H1 (cell line): ENCODE measurements at regions not wholly inside any gene's neighbourhood (a gene's known extent, or its start where the extent isn't known, plus 50 kb on each side); places are given as distances from the start of the nearest gene placed in this dataset.
A peak's percentile ranks its signal among the peaks of the same experiment; 100 is the strongest.

ENCODE experiments used
- CTCF ChIA-PET: fragments of 300-600 bp; sonication (Branson Sonifier 250); formaldehyde crosslinking; loops from one replicate; lab custom pipeline; 2021; ENCODE audit not compliant: partially characterized antibody; lab: Charles Lee
- POLR2A ChIA-PET: fragments of 300-600 bp; sonication (Branson Sonifier 250); formaldehyde crosslinking; loops from one replicate; lab custom pipeline; 2021; ENCODE audit warnings: inconsistent platforms; ENCODE audit not compliant: partially characterized antibody; lab: Charles Lee
- DNase-seq, 2 experiments: peaks; one replicate each; pipeline versions ENCODE4 v3.0.0 to v3.0.0-alpha.2; 2010 to 2022; ENCODE audit warnings: low spot score in 2 of 2, low read depth in 1 of 2, mixed read lengths in 1 of 2
- FAIRE-seq: peaks from 2 replicates; lab custom pipeline; 2011; peaks lifted over from hg19 to GRCh38; lab: Jason Lieb, UNC
- H2AFZ ChIP-seq: 2 replicates; pipeline ENCODE4 v1.8.1; 2012; ENCODE audit warnings: low read length, inconsistent platforms
- H2AK5ac ChIP-seq: 2 replicates; pipeline ENCODE4 v1.6.1; 2013; ENCODE audit warnings: low read depth, low read length
- H2BK120ac ChIP-seq: replicated peaks from 2 replicates; pipeline ENCODE3; 2013; ENCODE audit warnings: low read depth, low read length, inconsistent platforms
- H2BK12ac ChIP-seq: 2 replicates; pipeline ENCODE4 v1.6.1; 2013; ENCODE audit warnings: low read depth, low read length
- H2BK15ac ChIP-seq: 2 replicates; pipeline ENCODE4 v1.6.1; 2013; ENCODE audit warnings: low read length
- H2BK20ac ChIP-seq: 2 replicates; pipeline ENCODE4 v1.6.1; 2013; ENCODE audit warnings: low read length
- H2BK5ac ChIP-seq: 2 replicates; pipeline ENCODE4 v1.6.1; 2013; ENCODE audit warnings: low read depth, low read length
- H3K14ac ChIP-seq: 2 replicates; pipeline ENCODE4 v1.6.1; 2013; ENCODE audit warnings: inconsistent platforms; ENCODE audit not compliant: insufficient read length
- H3K18ac ChIP-seq: 2 replicates; pipeline ENCODE4 v1.6.1; 2013; ENCODE audit warnings: low read length; ENCODE audit errors: extremely low read depth
- H3K23ac ChIP-seq: 2 replicates; pipeline ENCODE4 v1.6.1; 2013; ENCODE audit warnings: inconsistent platforms; ENCODE audit not compliant: insufficient read length
- H3K23me2 ChIP-seq: 2 replicates; pipeline ENCODE4 v1.6.1; 2013; ENCODE audit warnings: low read depth, low read length
- H3K27ac ChIP-seq: 2 replicates; pipeline ENCODE4 v1.6.1; 2011; ENCODE audit warnings: low read depth, low read length, inconsistent platforms
- H3K27me3 ChIP-seq, 4 experiments: replicated peaks in 1 of 4; 1 replicate in 1 of 4; 2 replicates in 3 of 4; pipeline versions ENCODE4 v1.6.1 to v1.8.1; 2011 to 2013; ENCODE audit warnings: low read length in 3 of 4, mild to moderate bottlenecking in 3 of 4, inconsistent platforms in 2 of 4, mixed read lengths in 2 of 4, moderate library complexity in 1 of 4; ENCODE audit not compliant: control insufficient read depth in 3 of 4, insufficient read depth in 3 of 4; ENCODE audit errors: extremely low read depth in 1 of 4
- H3K36me3 ChIP-seq, 4 experiments: 2 replicates each; pipeline versions ENCODE4 v1.6.1 to v1.8.1; 2011 to 2013; ENCODE audit warnings: mild to moderate bottlenecking in 4 of 4, low read length in 3 of 4, moderate library complexity in 2 of 4, control low read depth in 1 of 4, inconsistent platforms in 1 of 4; ENCODE audit not compliant: insufficient read depth in 4 of 4, control insufficient read depth in 2 of 4
- H3K4ac ChIP-seq: replicated peaks from 2 replicates; pipeline ENCODE3; 2013; ENCODE audit warnings: low read length, low read depth, mixed read lengths, inconsistent platforms; ENCODE audit not compliant: insufficient read length
- H3K4me1 ChIP-seq, 4 experiments: replicated peaks in 1 of 4; 1 replicate in 1 of 4; 2 replicates in 3 of 4; pipeline versions ENCODE4 v1.6.1 to v1.8.1; 2011 to 2013; ENCODE audit warnings: low read length in 3 of 4, inconsistent platforms in 2 of 4, mixed read lengths in 1 of 4; ENCODE audit not compliant: insufficient read depth in 4 of 4, control insufficient read depth in 3 of 4
- H3K4me2 ChIP-seq, 2 experiments: 2 replicates each; pipeline versions ENCODE4 v1.6.1 to v1.8.1; 2011 to 2013; ENCODE audit warnings: low read depth in 2 of 2, low read length in 2 of 2, control low read depth in 1 of 2, inconsistent platforms in 1 of 2, mild to moderate bottlenecking in 1 of 2; ENCODE audit not compliant: insufficient read depth in 1 of 2
- H3K4me3 ChIP-seq, 4 experiments: fragments of 200-600, 300-600 bp in 1 of 4; sonication (generic), shearing (Covaris generic), sonication (Bioruptor Twin) in 1 of 4; 2 replicates each; pipeline versions ENCODE4 v1.5.1 to v1.8.1; 2011 to 2016; ENCODE audit warnings: low read length in 4 of 4, low read depth in 3 of 4, control low read depth in 2 of 4, inconsistent platforms in 2 of 4, mild to moderate bottlenecking in 2 of 4, mixed read lengths in 1 of 4, moderate library complexity in 1 of 4; ENCODE audit not compliant: insufficient read depth in 2 of 4; ENCODE audit errors: extremely low read depth in 1 of 4
- H3K56ac ChIP-seq: replicated peaks from 2 replicates; pipeline ENCODE3; 2013; ENCODE audit warnings: low read depth, mild to moderate bottlenecking, mixed read lengths, low read length, inconsistent platforms; ENCODE audit not compliant: insufficient read length
- H3K79me1 ChIP-seq: 2 replicates; pipeline ENCODE4 v1.6.1; 2013; ENCODE audit warnings: low read depth, low read length, control low read depth
- H3K79me2 ChIP-seq, 2 experiments: 2 replicates each; pipeline versions ENCODE4 v1.6.1 to v1.8.1; 2012 to 2013; ENCODE audit warnings: low read length in 2 of 2, mild to moderate bottlenecking in 2 of 2, inconsistent platforms in 1 of 2; ENCODE audit not compliant: insufficient read depth in 2 of 2, control insufficient read depth in 1 of 2
- H3K9ac ChIP-seq, 4 experiments: replicated peaks in 1 of 4; 1 replicate in 1 of 4; 2 replicates in 3 of 4; pipeline versions ENCODE4 v1.6.1 to v1.8.1; 2011 to 2013; ENCODE audit warnings: low read depth in 3 of 4, low read length in 3 of 4, control low read depth in 2 of 4, mild to moderate bottlenecking in 2 of 4, moderate library complexity in 2 of 4, inconsistent platforms in 1 of 4; ENCODE audit errors: extremely low read depth in 1 of 4
- H3K9me3 ChIP-seq, 2 experiments: 2 replicates each; pipeline versions ENCODE4 v1.6.1 to v1.8.1; 2012 to 2013; ENCODE audit warnings: mild to moderate bottlenecking in 2 of 2, moderate library complexity in 2 of 2, control low read depth in 1 of 2, inconsistent platforms in 1 of 2, low read depth in 1 of 2, low read length in 1 of 2, mixed read lengths in 1 of 2; ENCODE audit not compliant: insufficient read depth in 2 of 2
- H4K20me1 ChIP-seq, 2 experiments: replicated peaks in 1 of 2; 2 replicates each; pipeline versions ENCODE3 to v1.8.1; 2011 to 2013; ENCODE audit warnings: inconsistent platforms in 2 of 2, low read length in 2 of 2, mild to moderate bottlenecking in 1 of 2; ENCODE audit not compliant: insufficient read depth in 2 of 2, control insufficient read depth in 1 of 2
- H4K5ac ChIP-seq: 2 replicates; pipeline ENCODE4 v1.6.1; 2013; ENCODE audit warnings: low read length, low read depth, mixed read lengths, inconsistent platforms; ENCODE audit not compliant: insufficient read length
- H4K8ac ChIP-seq: 2 replicates; pipeline ENCODE4 v1.8.0; 2013; ENCODE audit warnings: mild to moderate bottlenecking, moderate library complexity, low read length, inconsistent platforms; ENCODE audit not compliant: insufficient read depth; ENCODE audit errors: extremely low read depth
- H4K91ac ChIP-seq: replicated peaks from 2 replicates; pipeline ENCODE3; 2013; ENCODE audit warnings: low read length, mixed read lengths, inconsistent platforms; ENCODE audit not compliant: insufficient read length
- HDAC2 ChIP-seq, 2 experiments: fragments of 300-600 bp in 1 of 2; sonication (generic) in 1 of 2; IDR thresholded peaks; 2 replicates each; pipeline ENCODE4 v1.6.1; 2011 to 2012; ENCODE audit warnings: low read depth in 2 of 2, low read length in 2 of 2, mild to moderate bottlenecking in 2 of 2, moderate library complexity in 2 of 2, borderline replicate concordance in 1 of 2, inconsistent platforms in 1 of 2
- KDM1A ChIP-seq: fragments of 200-600, 300-600 bp; sonication (generic); IDR thresholded peaks from 2 replicates; pipeline ENCODE4 v1.7.1; 2016; ENCODE audit warnings: mild to moderate bottlenecking, low read length, borderline replicate concordance
- NRF1 ChIP-seq: IDR thresholded peaks from 2 replicates; pipeline ENCODE4 v1.6.1; 2011; ENCODE audit warnings: mild to moderate bottlenecking, low read depth, low read length, improper control_type of control experiment
- RAD21 ChIP-seq, 2 experiments: IDR thresholded peaks in 1 of 2; conservative IDR thresholded peaks in 1 of 2; 2 replicates each; pipeline ENCODE4 v1.6.1; 2011; ENCODE audit warnings: low read depth in 2 of 2, low read length in 2 of 2, improper control_type of control experiment in 1 of 2, inconsistent platforms in 1 of 2, mild to moderate bottlenecking in 1 of 2, moderate library complexity in 1 of 2
- SIRT6 ChIP-seq: IDR thresholded peaks from one replicate; pipeline ENCODE4 v1.7.1; 2012; ENCODE audit warnings: low read length, inconsistent platforms
- SIX5 ChIP-seq: IDR thresholded peaks from 2 replicates; pipeline ENCODE4 v1.6.1; 2011; ENCODE audit warnings: mild to moderate bottlenecking, low read depth, low read length
- SP1 ChIP-seq: IDR thresholded peaks from 2 replicates; pipeline ENCODE4 v1.6.1; 2011; ENCODE audit warnings: low read depth, low read length
- TEAD4 ChIP-seq: IDR thresholded peaks from 2 replicates; pipeline ENCODE4 v1.6.1; 2012; ENCODE audit warnings: low read depth, low read length, inconsistent platforms, mixed read lengths
- WGBS, 2 experiments: shearing (Covaris generic) in 1 of 2; methylation state at CpG; one replicate each; pipeline versions ENCODE4 v1.1.6 to v1.1.7; 2013 to 2015; ENCODE audit warnings: low lambda C conversion rate in 2 of 2, mixed read lengths in 2 of 2, inconsistent platforms in 1 of 2, low coverage in 1 of 2, missing lambda C conversion rate in 1 of 2; ENCODE audit not compliant: insufficient replicate concordance in 2 of 2, insufficient coverage in 1 of 2, insufficient read length in 1 of 2; ENCODE audit errors: extremely low coverage in 1 of 2, missing lambda C conversion rate in 1 of 2; 5-methylcytosine and 5-hydroxymethylcytosine counted together
- TF ChIP-seq, protein P1 (sequence below): IDR thresholded peaks from 2 replicates; pipeline ENCODE4 v1.6.1; 2012; ENCODE audit warnings: inconsistent platforms
- TF ChIP-seq, protein P2 (sequence below), 3 experiments: IDR thresholded peaks; 1 replicate in 2 of 3; 2 replicates in 1 of 3; pipeline versions ENCODE4 v1.5.1 to v1.6.1; 2011; ENCODE audit warnings: low read length in 3 of 3, mild to moderate bottlenecking in 3 of 3, inconsistent platforms in 2 of 3, low read depth in 1 of 3, moderate library complexity in 1 of 3; ENCODE audit not compliant: insufficient read depth in 1 of 3; ENCODE audit errors: control extremely low read depth in 1 of 3
- TF ChIP-seq, protein P3 (sequence below): IDR thresholded peaks from 2 replicates; pipeline ENCODE4 v1.6.1; 2012; ENCODE audit warnings: inconsistent platforms

DNA sequence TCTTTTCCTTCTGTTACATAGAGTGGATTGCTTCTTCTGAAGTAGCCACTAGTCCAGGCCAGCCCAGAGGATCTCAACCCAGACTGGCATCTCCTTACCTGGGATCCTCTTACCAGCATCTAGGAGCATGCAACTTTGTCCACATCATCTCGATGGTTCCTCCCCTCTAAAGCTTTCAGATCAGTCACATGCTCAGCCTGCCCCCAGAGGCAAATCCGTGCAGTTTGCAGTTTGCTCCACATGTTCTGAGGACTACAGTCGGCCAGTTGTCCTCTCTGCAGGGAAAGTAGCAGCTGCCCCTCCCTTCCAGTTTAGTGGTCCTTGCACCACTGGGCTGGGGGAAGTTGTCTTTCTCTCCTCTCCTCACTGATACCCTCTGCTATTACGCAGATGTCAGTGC lies 259.8 kb upstream of the APCDD1 start:
- FAIRE-seq (no peak), DNase-seq (no peak)
- Histone ChIP-seq H3K23me2 (no peaks in the 10 kb centered on the region), H2BK12ac (no peak overlapping the region), H2BK20ac (no peak overlapping the region), H3K27me3 (no peaks in the 10 kb centered on the region), H2BK15ac (no peak overlapping the region), H3K4me3 (no peak overlapping the region), H2BK5ac (no peak overlapping the region), H4K8ac (no peak overlapping the region), H2AK5ac (no peak overlapping the region), H3K14ac (no peak overlapping the region), H3K4ac (no peak overlapping the region), H3K56ac (no peak overlapping the region), H3K9me3 (no peaks in the 10 kb centered on the region), H2AFZ (no peak overlapping the region), H3K23ac (no peak overlapping the region), H4K5ac (no peak overlapping the region), H3K4me1 (no peaks in the 10 kb centered on the region), H3K4me2 (no peak overlapping the region), H3K79me2 (no peaks in the 10 kb centered on the region), H2BK120ac (no peak overlapping the region), H4K20me1 (no peaks in the 10 kb centered on the region), H3K27ac (no peak overlapping the region), H3K36me3 (no peaks in the 10 kb centered on the region), H3K79me1 (no peaks in the 10 kb centered on the region), H3K9ac (no peak overlapping the region), H4K91ac (no peak overlapping the region), H3K18ac (no peak overlapping the region)
- 86% methylated on average over 4 of the region's 4 CpGs; no CpG with 5 or more reads in 1 of the 2 experiments for WGBS, 2 experiments
- POLR2A ChIA-PET: no interaction called here
- CTCF ChIA-PET: interaction anchor here (0.8 to 2.2 kb wide), 4 partner anchors 140 to 322 kb away, joined by 3 to 5 read pairs (median 4); no protein-coding TSS in a partner anchor
- TF ChIP-seq KDM1A (no peak), SIRT6 (no peak), SIX5 (no peak), NRF1 (no peak), SP1 (no peak), TEAD4 (no peak), RAD21 (IDR thresholded peaks at IDR 0.05 in 1 of 2, conservative IDR thresholded peaks at IDR 0.05 in 1 of 2; ENCODE audit: low read depth in 2 of 2, low read length in 2 of 2) (peak; percentile 8 to 29; a peak in 2 of 4 replicates), HDAC2 (IDR thresholded peaks at IDR 0.05; ENCODE audit: borderline replicate concordance in 1 of 2, low read depth in 2 of 2, low read length in 2 of 2) (no peak)
- TF ChIP-seq, protein P1, sequence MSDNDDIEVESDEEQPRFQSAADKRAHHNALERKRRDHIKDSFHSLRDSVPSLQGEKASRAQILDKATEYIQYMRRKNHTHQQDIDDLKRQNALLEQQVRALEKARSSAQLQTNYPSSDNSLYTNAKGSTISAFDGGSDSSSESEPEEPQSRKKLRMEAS: 0 out of 2 replicates have a peak, but pooled peaks have one; percentile 29
- TF ChIP-seq, protein P2, sequence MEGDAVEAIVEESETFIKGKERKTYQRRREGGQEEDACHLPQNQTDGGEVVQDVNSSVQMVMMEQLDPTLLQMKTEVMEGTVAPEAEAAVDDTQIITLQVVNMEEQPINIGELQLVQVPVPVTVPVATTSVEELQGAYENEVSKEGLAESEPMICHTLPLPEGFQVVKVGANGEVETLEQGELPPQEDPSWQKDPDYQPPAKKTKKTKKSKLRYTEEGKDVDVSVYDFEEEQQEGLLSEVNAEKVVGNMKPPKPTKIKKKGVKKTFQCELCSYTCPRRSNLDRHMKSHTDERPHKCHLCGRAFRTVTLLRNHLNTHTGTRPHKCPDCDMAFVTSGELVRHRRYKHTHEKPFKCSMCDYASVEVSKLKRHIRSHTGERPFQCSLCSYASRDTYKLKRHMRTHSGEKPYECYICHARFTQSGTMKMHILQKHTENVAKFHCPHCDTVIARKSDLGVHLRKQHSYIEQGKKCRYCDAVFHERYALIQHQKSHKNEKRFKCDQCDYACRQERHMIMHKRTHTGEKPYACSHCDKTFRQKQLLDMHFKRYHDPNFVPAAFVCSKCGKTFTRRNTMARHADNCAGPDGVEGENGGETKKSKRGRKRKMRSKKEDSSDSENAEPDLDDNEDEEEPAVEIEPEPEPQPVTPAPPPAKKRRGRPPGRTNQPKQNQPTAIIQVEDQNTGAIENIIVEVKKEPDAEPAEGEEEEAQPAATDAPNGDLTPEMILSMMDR (IDR thresholded peaks at IDR 0.05; ENCODE audit: control extremely low read depth in 1 of 3, insufficient read depth in 1 of 3, low read depth in 1 of 3, low read length in 3 of 3): peak in 2 of 3 experiments; percentile 23 to 25; a peak in 2 of 4 replicates
- TF ChIP-seq, protein P3, sequence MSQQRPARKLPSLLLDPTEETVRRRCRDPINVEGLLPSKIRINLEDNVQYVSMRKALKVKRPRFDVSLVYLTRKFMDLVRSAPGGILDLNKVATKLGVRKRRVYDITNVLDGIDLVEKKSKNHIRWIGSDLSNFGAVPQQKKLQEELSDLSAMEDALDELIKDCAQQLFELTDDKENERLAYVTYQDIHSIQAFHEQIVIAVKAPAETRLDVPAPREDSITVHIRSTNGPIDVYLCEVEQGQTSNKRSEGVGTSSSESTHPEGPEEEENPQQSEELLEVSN: no peak
